ENCODE measurements at regions not wholly inside any gene's neighbourhood (a gene's known extent, or its start where the extent isn't known, plus 50 kb on each side); places are given as distances from the start of the nearest gene placed in this dataset.
"Not testable (repeated sequence)": the region's sequence is repeated elsewhere in the genome, so short reads cannot be mapped to it uniquely, and the experiment has no call there.

DNA sequence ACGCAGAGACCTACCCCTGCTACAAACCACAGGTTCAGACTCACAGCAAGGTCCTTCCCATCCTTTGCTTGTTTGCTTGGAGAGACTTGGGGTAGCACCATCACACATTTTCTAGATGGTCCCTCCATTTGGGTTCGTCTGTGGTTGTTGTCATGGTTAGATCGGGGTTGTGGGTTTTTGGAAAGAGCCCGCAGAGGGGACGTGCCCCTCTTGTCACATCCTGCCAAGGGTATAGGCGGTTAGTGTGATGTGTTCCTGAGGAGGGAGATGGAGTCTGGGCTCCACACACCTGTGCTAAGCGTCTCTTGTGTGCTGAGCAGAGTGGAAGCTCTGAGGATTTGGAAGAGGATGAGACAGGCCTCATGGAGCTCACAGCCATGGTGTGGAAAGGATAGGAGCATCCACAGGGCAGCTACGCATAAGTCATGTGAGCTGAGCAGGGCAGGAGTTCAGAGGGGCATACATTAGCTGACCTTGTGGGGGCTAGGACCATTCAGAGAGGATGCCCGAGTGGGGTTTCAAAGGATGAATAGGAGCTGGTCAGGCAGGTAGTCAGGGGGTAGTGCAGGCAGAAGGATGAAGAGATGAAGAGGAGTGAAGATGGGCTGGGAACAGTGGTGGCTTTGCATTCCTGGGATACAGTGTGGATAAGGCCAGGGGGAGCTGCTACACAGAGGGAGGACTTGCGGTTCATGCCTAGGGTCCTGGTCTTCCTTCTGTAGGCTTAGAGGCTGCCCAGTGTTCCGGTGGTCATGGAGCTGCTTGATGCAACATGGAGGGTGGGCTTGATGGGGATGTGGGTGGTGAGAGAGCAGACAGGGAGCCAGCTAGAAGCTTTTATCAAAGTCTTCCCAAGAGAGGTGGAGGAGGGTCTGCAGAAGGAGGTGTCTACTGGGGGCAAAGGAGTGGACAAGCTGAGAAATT, 62.9 kb downstream of the ACKR3 start:
- DNase-seq: no peak

DNA sequence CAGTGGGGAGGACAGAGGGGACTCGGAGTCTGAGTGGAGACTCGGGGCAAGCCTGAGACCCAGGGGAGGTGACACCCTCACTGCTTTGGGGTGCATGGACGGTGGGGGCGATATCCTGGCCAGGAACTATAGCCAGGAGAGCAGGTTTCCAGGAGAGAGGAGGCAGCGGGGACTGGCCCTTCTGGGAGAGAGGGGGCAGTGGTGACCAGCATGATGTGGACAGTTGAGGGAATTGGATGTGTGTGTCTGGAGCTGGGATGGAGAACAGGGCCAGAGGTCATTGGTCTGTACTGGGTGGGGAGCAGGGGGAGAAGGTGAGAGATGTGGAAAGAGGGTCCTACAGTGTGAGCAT, 63.6 kb downstream of the ACKR3 start:
- no peak for DNase-seq

DNA sequence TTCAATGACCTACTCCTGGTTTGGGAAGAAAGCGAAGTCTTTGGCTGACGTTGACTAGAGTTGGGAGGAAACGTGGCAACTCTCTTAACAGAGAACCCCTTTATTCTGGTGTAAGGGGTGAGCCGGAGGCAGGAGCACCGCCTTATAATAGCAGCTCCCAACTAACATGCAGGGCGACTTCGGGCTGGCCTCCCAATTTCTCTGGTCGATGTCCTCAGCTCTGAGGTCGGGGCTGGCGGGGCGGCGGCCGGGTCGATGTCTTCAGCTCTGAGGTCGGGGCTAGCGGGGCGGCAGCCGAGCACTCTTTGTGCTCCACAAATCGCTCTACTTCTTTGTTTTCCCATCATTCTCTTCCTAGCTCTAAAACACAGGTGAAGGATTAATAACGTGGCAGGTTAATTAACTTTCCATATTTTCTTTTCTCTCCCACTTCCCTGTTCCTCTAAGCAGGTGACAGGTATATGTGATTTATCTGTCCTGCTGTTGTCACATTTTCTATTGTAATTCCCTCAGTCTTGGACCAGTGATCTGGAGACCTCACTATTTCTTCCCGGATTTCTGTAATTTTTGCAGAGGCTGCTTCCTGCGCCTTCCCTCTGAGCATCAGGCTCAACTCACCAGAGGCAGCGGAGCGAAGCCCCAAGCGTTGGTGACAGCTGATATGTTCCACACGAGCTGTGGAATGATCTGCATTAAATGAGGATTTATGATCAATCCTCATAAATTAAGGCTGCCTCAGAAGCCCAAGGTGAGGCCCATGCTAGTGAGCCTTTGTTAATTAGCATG, 64.3 kb downstream of the ACKR3 start:
- no peak for DNase-seq

DNA sequence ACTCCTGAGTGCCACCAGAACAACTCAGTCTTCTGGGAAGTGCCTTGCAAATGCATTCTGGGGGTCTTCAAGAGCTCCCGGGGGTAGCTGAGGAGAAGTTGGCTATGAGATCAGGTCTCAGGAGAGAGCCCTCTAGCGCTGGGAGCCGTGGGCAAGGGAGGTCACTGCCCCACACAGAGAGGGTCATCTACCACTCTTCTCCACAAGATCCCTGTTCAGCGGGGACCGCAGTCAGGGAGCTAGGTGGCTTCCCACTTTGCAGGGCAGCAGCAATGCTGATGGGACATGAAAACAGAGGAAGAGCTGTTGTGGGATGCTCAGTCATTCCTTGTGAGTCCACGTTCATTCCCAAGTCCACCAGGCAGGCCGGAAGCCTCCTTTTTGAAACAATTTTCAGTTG, 66.6 kb downstream of the ACKR3 start:
- no peak for DNase-seq

DNA sequence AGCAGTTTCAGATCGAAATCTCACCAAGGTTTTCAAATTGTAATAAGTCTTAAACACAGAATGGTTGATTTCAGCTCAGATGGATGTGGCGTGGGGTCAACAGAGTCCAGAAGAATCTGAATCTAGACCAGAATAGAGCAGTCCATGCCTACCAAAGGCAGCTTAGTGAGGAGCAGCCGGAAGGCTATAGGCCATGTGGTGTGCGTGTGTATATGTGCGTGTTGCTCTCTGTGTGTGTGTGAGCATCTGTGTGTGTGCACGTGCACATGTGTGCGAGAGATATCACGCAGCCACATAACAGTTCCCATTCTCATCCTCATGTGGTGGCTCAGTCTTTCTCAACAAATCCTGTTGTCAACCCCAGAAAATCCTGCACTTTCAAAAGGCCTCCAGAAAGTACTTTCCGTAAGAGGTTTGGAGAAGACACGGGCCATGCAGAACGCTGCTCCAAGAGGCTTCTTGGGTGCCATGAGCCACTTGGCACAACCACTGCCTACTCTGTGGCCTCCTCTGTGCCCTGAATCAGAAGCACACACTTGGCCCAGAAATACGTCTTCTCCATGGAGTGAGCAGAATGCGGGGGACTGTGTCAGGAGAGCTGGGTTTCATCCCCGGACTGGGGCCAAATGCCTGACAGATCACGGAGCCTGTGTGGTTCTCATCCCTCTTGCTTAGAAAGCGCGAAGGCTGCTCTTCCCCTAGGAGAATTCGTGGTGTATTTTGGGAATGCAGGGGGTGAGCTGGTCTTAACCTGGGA, 67.3 kb downstream of the ACKR3 start:
- DNase-seq: no peak

DNA sequence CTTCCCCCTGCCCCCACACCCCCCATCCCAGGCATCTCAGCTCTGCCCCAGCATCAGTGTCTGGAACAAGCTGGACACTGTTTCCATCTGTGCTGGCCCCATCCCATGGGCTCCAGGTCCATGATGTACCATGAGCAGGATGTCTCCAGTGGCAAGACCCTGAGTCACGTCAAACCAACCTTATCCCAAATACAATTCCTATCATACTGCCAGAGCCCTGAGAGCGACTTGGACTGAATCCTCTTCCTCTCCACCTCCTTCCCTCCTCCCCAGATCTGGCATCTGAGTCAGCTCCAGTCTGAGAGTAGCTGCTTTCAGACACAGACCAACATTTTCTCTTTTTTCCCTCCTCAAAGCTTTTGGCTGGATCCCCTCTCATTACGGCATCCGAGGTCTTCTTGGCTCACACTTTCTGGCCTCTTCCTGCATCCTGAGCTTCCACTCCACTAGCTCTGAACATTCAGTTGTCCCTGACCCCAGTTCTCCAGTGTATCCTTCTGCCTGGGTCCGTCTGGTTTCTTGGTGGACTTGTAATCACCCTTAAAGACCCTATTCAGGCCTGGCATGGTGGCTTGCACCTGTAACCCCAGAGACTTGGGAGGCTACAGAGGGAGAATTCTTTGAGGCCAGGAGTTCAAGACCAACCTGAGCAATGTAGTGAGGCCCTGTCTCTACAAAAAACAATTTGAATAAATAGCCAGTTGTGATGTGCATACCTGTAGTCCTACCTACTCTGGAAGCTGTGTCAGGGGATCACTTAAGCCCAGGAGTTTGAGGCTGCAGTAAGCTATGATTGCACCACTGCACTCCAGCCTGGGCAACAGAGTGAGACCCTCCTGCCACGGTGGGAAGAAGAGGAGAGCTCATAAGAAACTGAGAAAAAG, 68.3 kb downstream of the ACKR3 start:
- no peak for DNase-seq

DNA sequence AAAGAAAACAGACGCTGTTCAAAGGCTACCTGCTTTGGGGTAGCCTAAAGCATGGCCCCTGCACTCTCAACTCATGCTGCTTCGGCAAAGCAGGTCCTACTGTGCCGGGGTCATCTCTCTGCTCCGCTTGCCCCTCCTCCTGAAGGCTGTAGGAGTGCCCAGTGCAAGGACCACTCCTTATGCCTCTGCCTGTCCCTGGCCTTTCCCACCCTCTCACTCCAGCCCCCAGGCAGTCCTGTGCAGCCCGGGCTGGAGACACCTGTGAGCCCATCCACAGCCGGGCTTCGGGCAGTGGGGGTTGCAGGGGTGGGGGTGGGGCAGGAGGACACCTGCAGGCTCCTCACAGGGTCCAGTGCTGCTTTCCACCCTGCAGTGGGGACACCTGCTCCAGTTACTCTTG, 69.1 kb downstream of the ACKR3 start:
- no peak for DNase-seq

DNA sequence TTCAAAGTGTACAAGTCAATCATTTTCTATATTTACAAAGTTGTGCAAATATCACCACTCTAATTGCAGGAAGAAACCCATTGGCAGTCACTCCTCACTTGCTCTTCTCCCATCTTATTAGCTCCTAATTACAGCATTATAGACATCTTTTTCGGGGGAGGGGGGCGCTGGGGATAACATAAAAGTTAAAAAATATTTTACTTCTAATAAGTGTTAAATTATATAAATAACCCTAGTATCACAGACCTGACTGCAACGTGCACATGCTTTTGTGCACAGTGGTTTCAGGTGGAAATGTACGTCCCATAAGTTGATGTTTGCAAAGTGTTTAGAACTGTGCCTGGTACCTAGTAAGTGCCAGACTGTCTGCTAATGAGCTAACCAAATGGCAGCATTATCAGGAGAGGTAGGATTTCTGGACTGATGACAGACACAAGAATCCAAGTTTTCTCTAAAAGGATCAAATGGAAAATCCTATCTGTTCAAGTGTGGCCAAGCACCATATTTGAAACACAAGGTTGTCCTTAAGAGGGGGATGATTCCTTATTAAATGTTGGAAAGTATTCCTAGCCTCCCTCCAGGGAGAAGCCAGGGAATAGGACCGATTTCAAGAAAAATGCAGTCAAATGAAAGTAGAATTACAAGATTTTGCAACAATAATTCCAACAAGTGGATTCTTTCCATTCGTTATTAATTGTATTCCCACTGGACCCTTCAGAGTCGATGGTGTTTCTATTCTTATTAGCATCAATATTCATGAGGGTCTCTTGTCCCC, 70.0 kb downstream of the ACKR3 start:
- DNase-seq: no peak

DNA sequence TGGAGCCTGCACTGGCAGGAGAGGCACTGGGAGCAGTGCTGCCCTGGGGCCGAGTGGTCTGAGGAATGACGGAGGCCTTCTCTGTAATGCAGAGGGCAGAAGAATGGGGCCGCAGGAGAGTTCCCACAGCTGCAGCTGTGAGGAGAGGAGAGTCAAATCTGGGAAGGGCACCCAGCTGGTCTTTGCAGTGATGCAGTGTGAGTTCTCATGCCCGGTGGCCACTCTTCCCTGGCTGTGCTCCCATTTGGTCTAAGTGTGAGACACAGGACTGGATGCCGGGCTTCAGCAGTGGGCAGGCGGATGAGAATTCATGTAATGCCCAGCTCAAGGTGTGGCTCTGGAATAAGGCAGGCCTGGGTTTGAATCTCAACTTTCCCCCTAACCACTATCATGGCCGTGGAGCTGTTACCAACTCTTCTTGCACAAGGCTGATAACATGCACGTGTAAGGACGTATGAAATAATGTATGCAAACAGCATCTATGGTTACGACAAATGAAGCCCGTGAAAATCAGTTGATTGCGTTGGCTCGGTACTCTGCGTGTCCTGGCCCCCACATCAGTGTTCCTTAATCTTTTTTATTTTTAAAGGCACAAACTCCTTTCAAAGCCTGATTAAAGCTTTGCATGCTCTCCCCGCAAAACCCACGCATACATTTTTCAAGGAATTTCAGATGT, 71.6 kb downstream of the ACKR3 start:
- DNase-seq: no peak

DNA sequence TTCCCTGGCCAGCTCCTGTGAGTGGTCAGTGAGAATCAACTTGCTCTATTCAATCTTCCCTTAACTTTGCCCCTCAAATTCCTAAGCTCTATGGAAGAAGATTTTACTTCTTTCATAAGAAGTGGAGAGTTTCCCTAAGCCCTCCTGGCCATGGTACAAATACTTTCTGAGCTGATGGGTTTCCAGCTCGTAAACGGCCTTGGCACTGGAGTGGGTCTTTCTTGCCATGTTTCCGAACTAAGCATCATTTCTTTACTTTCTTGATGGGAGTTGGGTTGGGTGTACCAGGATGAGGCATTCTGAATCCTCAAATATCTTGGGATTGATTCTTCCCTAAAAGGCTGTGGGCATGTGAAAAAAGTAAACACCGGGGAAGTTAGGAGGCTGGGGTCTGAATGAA, 72.5 kb downstream of the ACKR3 start:
- no peak for DNase-seq

DNA sequence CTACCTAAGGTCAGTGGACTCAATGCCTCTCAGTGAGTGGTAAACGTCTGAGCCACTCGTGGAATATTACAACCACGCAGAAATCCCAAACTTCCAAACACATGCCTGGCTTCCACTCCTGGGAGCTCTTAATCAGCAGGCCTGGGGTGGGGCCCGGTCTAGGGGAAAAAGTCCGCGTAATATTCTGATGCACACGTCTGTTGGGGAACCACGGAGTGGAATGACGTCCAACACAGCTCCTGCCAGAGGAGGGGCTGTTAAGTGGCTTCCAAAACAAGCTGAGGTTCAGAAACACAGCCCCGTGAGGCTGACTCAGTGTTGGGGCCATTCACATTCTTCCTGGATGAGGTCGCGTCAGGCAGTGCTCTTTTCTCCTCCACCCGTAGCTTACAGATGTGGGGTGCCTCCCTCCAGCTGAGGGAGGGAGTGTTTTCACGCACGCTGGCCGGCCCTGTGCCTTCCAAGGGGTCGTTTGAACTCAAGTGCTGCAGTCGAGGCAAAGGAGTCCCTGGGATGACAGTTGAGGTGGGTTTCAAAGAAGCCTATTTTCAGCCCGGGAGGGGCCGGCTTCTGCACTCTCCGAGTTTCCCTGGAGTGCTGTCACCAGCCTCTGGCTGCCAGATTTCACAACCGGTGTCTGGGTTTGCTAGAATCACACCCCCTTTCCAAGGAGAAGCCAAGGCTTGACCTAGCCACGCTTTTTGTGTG, 73.1 kb downstream of the ACKR3 start:
- no peak for DNase-seq

DNA sequence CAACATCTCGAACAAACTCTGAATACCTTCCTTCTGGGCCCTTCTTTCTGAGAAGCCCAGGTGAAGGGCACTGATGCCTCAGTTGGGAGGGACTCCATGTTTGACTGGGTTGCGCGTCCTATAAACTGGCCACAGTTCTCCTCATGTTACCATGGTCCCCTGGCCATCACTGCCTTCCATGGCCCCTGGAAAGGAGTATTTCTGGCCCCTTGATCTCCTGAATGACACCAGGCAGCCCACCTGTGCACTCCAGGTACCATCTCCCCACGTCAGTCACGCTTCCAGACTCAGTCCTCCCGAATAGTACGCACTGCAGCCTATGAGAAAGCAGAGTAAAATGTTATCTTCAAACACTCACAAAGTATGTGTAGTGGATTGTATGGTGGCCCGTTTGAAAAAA, 73.9 kb downstream of the ACKR3 start:
- DNase-seq: no peak

DNA sequence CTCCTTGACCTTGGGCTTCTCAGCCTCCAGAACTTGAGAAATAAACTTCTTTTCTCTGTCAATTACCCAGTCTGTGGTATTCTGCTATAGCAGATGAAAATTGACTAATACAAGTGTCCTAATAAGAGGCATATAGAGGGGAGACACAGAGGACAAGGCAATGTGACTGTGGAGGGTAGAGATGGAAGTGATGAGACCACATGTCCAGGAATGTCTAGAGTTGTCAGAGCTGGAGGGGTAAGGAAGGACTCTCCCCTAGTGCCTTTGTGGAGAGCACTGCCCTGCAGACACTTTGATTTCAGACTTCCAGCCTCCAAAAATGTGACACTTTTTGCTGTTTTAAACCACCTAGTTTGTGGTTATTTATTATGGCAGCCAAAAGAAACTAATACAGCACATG, 74.4 kb downstream of the ACKR3 start:
- no peak for DNase-seq

DNA sequence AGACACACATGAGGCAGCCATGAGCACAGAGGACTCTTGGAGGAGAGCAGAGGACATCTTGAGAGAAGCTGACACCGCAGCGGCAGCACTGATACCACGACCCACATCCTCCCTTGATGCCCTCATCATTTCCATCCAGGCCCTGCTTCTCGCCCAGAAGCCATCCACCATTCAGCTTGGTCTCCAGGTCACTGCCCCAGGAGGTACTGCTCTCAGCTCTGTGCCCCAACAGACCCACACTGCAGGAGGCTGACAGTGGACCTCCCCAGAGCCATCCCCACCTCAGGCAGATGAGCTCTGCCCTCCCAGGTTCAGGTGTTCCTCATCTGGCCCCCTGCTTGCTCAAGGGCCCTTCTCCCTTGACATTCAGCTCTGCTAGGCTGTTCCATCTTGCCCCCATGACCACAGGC, 74.9 kb downstream of the ACKR3 start:
- no peak for DNase-seq

DNA sequence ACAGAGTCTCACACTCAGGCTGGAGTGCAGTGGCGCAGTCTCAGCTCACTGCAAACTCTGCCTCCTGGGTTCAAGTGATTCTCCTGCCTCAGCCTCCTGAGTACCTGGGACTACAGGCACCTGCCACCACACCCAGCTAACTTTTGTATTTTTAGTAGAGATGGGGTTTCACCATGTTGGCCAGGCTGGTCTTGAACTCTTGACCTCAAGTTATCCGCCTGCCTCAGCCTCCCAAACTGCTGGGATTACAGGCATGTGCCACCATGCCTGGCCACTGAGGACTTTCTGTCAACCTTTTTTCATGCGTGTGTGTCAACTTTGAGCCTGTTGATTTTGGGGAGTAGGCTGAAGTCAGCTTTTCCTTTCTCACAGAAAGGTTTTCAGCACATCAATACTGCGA, 75.5 kb downstream of the ACKR3 start:
- not testable (repeated sequence) for DNase-seq

DNA sequence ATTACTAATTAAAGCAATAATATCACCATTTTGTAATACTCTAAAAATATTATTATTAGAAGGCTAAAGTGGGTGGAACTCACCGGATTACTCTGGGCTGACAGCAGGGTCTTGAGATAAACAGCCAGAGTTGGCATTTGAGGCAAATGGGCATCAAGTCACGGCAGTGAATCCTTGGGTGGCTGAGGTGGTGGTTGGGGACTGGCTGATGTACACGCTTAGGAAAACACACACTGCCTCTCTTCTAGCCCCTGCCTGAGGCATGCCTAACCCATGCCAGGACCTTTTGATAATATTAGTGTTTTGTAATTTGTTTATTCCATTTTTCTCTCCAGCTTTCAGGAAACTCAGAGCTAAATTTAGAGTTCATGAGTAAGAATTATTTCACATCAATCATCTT, 76.8 kb downstream of the ACKR3 start:
- no peak for DNase-seq

DNA sequence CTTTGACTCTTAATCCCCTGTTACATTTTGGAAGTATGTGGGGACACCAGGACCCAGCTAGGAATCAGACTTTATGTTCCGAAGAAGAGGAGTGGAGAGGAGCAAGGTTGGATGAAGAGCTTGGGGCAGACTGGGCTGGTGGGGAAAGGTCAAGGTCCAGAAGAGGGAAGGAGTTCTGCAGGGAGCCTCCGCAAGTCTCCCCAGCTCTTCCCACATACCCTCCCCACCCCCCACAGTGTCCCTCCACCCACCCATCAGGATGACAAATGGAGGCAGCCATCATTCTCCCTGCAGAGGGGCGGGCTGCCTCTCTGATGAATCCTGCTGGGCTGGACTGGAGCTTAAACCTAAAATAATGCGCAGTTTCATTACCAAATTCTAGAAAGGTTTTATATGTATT, 77.2 kb downstream of the ACKR3 start:
- DNase-seq: no peak

DNA sequence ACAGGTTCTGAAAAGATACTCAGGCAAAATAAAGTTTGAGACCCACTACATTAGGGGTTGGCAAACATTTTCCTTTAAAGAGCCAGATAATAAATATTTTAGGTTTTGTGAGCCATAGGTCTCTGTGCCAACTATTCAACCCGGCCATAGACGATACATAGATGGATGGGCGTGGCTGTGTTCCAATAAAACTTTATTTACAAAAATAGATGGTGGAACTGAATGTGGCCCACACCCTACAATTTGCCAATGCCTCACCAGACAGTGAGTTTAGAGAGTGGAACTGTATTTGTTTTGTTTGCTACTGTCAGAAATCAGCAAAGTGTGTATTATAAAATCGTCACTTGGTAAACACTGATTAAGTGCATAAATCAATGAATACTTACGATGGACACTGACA, 78.0 kb downstream of the ACKR3 start:
- DNase-seq: no peak

DNA sequence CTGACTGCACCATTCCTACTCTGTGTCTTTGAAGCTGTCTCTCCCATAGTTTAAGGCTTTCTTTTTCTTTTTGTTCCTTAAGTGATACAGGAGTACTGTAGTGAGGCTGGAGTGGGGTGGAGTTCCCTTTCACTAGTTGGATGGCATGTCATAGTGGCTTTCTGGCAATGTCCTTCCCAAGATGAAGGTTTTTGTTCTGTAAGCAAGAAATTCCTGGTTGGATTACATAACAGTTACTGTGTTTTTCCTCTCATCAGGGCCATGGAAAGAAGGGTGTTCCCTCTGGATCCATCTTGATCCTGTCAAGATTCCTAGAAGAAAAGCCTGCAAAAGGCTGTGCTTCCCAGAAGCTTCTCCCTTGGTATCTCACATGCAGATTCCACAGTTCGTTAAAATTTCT, 84.2 kb downstream of the ACKR3 start:
- DNase-seq: no peak

DNA sequence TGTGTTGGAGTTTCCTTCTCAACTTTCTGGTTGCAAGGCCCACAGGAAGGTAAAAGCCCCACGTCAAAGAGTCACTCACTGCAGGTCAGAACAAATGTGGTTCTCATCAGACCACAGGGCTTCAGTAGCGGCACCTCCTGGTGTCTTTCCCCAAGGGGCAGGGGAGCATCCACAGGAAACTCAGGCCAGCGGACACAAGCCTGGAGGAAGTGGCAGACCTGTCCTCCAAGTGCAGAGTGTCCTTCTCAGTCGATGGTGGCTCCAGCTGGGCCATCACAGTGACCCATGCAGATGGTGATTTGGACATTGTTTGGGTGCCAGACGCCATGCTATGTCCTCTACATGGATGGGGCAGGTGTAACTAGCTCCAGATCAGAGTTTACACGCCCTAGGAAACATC, 84.9 kb downstream of the ACKR3 start:
- DNase-seq: no peak

DNA sequence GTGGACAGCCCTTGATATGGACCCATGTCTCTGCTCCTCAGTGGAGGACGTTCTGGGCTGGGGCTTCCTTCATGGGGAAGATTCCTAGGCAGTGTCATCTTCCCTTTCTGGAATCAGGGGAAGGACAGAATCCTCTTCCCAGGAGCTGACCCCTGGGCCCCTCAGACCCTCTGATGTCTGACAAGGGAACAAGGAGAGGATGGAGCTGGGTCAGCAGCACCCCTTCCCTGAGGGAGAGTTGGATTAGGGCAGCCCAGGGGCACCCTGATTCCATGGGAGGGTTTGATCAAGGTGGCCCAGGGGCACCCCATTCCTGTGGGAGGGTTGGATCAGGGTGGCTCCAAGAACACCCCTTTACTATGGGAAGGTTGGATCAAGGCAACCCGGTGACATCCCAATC, 86.5 kb downstream of the ACKR3 start:
- DNase-seq: no peak
